GM23338 (cell line): ENCODE measurements at regions not wholly inside any gene's neighbourhood (a gene's known extent, or its start where the extent isn't known, plus 50 kb on each side); places are given as distances from the start of the nearest gene placed in this dataset.

Experiments
- ATAC-seq: fragments of 200-7000 bp; cut with Tn5 transposase; 3 replicates; pipeline ENCODE4 v1.9.1; 2020
- DNase-seq: peaks from one replicate; pipeline ENCODE4 v3.0.0-alpha.2; 2015; ENCODE audit warnings: low spot score
- H2AFZ ChIP-seq: fragments of 200-600 bp; sonication (generic); 2 replicates; pipeline ENCODE4 v1.8.0; 2016; ENCODE audit warnings: antibody characterized with exemption, mild to moderate bottlenecking, moderate library complexity
- H3F3A ChIP-seq: fragments of 200-600 bp; sonication (generic); replicated peaks from 2 replicates; pipeline ENCODE4 v1.8.0; 2017; ENCODE audit warnings: antibody characterized with exemption, mixed run types, low read depth
- H3K27ac ChIP-seq: fragments of 200-600 bp; sonication (generic); 2 replicates; pipeline ENCODE4 v1.6.1; 2016; ENCODE audit warnings: low read depth
- H3K27me3 ChIP-seq: fragments of 200-600 bp; sonication (generic); 2 replicates; pipeline ENCODE4 v1.8.0; 2016; ENCODE audit warnings: mild to moderate bottlenecking, mixed run types, moderate library complexity; ENCODE audit not compliant: insufficient read depth
- H3K36me3 ChIP-seq: fragments of 200-600 bp; sonication (generic); 2 replicates; pipeline ENCODE4 v1.8.0; 2016; ENCODE audit warnings: mild to moderate bottlenecking; ENCODE audit not compliant: insufficient read depth
- H3K4me1 ChIP-seq: fragments of 200-600 bp; sonication (generic); 2 replicates; pipeline ENCODE4 v1.8.0; 2016; ENCODE audit warnings: mild to moderate bottlenecking, moderate library complexity; ENCODE audit not compliant: insufficient read depth
- H3K4me2 ChIP-seq: fragments of 200-600 bp; sonication (generic); 2 replicates; pipeline ENCODE4 v1.7.1; 2017; ENCODE audit warnings: mixed run types
- H3K4me3 ChIP-seq: fragments of 200-600 bp; sonication (generic); 2 replicates; pipeline ENCODE4 v1.6.1; 2016; ENCODE audit warnings: mixed run types
- H3K79me2 ChIP-seq: fragments of 200-600 bp; sonication (generic); replicated peaks from 2 replicates; pipeline ENCODE4 v1.8.0; 2017; ENCODE audit warnings: mild to moderate bottlenecking; ENCODE audit not compliant: insufficient read depth
- H3K9me2 ChIP-seq: fragments of 200-600 bp; sonication (generic); 2 replicates; pipeline ENCODE4 v1.8.0; 2017; ENCODE audit not compliant: insufficient read depth
- H4K20me1 ChIP-seq: fragments of 200-600 bp; sonication (generic); replicated peaks from 2 replicates; pipeline ENCODE4 v1.8.0; 2017; ENCODE audit warnings: mild to moderate bottlenecking; ENCODE audit not compliant: insufficient read depth
- H3K27ac Mint-ChIP-seq: 2 replicates; pipeline ENCODE4 v1.8.0; 2020; ENCODE audit warnings: inconsistent platforms, mild to moderate bottlenecking, moderate library complexity, mixed read lengths
- H3K27me3 Mint-ChIP-seq: 3 replicates; pipeline ENCODE4 v1.8.0; 2022; ENCODE audit warnings: low read depth, mild to moderate bottlenecking, moderate library complexity, mixed read lengths, inconsistent platforms; ENCODE audit not compliant: insufficient read depth, poor library complexity
- H3K36me3 Mint-ChIP-seq: 3 replicates; pipeline ENCODE4 v1.8.0; 2021; ENCODE audit warnings: low read depth, mild to moderate bottlenecking, inconsistent platforms, moderate library complexity, mixed read lengths
- H3K4me1 Mint-ChIP-seq: 3 replicates; pipeline ENCODE4 v1.8.0; 2020; ENCODE audit warnings: mild to moderate bottlenecking, inconsistent platforms, mixed read lengths
- H3K4me3 Mint-ChIP-seq: 3 replicates; pipeline ENCODE4 v1.8.0; 2021; ENCODE audit warnings: moderate library complexity, mild to moderate bottlenecking, inconsistent platforms, mixed read lengths
- H3K9me3 Mint-ChIP-seq: 3 replicates; pipeline ENCODE4 v1.8.0; 2020; ENCODE audit warnings: moderate library complexity, mild to moderate bottlenecking, inconsistent platforms, mixed read lengths
- CREB1 ChIP-seq: fragments of 250-450 bp; sonication (Bioruptor Pico); IDR thresholded peaks from 2 replicates; pipeline ENCODE4 v1.5.0; 2020; ENCODE audit warnings: low read depth, mild to moderate bottlenecking, moderate library complexity
- CTCF ChIP-seq, 2 experiments: fragments of 200-600 bp in 1 of 2; sonication (generic) in 1 of 2; conservative IDR thresholded peaks; 2 replicates each; pipeline versions ENCODE4 v1.5.1 to v1.6.1; 2016 to 2017; ENCODE audit warnings: antibody characterized with exemption in 2 of 2, low read depth in 2 of 2, mild to moderate bottlenecking in 2 of 2, moderate library complexity in 1 of 2
- EZH2 ChIP-seq: fragments of 200-600 bp; sonication (generic); IDR thresholded peaks from one replicate; pipeline ENCODE4 v1.8.0; 2017; ENCODE audit warnings: antibody characterized with exemption, mild to moderate bottlenecking, low read depth; ENCODE audit not compliant: unreplicated experiment
- EZH2phosphoT487 ChIP-seq: fragments of 200-600 bp; sonication (generic); IDR thresholded peaks from one replicate; pipeline ENCODE4 v1.8.1; 2018; ENCODE audit warnings: antibody characterized with exemption; ENCODE audit not compliant: unreplicated experiment
- JUNB ChIP-seq: IDR thresholded peaks from one replicate; pipeline ENCODE4 v1.6.1; 2016; ENCODE audit warnings: antibody characterized with exemption; ENCODE audit not compliant: unreplicated experiment
- NANOG ChIP-seq: IDR thresholded peaks from 2 replicates; pipeline ENCODE4 v1.6.1; 2016; ENCODE audit warnings: antibody characterized with exemption, borderline replicate concordance
- POLR2AphosphoS5 ChIP-seq: IDR thresholded peaks from 2 replicates; pipeline ENCODE4 v1.6.1; 2016; ENCODE audit warnings: antibody characterized with exemption, low read depth
- STAT1 ChIP-seq: IDR thresholded peaks from one replicate; pipeline ENCODE4 v1.6.1; 2016; ENCODE audit warnings: antibody characterized with exemption; ENCODE audit not compliant: unreplicated experiment
- ZNF114 ChIP-seq: fragments of 250-450 bp; sonication (Bioruptor Pico); IDR thresholded peaks from 2 replicates; pipeline ENCODE4 v1.5.0; 2020; ENCODE audit warnings: mild to moderate bottlenecking, moderate library complexity
- ZNF331 ChIP-seq: fragments of 250-450 bp; sonication (Bioruptor Pico); IDR thresholded peaks from 2 replicates; pipeline ENCODE4 v1.5.0; 2020; ENCODE audit warnings: low read depth, mild to moderate bottlenecking, moderate library complexity
- TF ChIP-seq, protein P1 (sequence below): IDR thresholded peaks from one replicate; pipeline ENCODE4 v1.6.1; 2018; ENCODE audit warnings: antibody characterized with exemption; ENCODE audit not compliant: unreplicated experiment
- TF ChIP-seq, protein P2 (sequence below): fragments of 250-450 bp; sonication (Bioruptor Pico); IDR thresholded peaks from 2 replicates; pipeline ENCODE4 v1.5.0; 2020; ENCODE audit warnings: mild to moderate bottlenecking, moderate library complexity
- TF ChIP-seq, protein P3 (sequence below): IDR thresholded peaks from 2 replicates; pipeline ENCODE4 v1.6.1; 2016; ENCODE audit warnings: antibody characterized with exemption

DNA sequence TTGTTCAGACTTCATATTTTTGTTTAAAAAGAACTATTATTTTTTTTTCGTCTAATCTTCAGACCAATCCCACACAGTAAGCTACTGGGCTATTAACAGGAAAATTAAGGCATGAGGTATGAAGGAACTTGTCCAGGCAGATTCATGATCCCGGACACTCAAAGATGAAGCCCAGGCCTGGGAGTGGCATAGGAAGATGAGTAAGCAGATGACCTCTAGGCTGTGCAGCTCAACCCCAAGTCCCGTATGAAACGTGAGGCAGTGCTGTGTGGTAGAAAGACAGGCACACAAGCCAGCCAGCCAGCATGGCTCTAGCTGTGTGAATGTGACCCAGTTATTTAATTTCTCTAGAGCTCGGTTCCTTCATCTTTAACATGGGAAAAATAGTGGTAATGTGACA is 231.9 kb downstream of the CLIC5 start:
- no peaks in the 10 kb centered on the region for H3K36me3 Mint-ChIP-seq
- no peaks in the 10 kb centered on the region for H3K9me3 Mint-ChIP-seq
- DNase-seq, result no peak
- H3K4me2 ChIP-seq, result no peak overlapping the region
- H3K9me2 ChIP-seq, result 0 out of 2 replicates have a peak, but pooled peaks cover 14% of the 10 kb centered on the region
- peaks cover 3% of the 10 kb centered on the region; the same call in 1 of the 3 replicates for H3K4me1 Mint-ChIP-seq
- no peaks in the 10 kb centered on the region for H3K36me3 ChIP-seq
- H3K79me2 ChIP-seq, result no peaks in the 10 kb centered on the region
- H3K4me3 Mint-ChIP-seq, result no peak overlapping the region
- H3K27ac ChIP-seq, result no peak overlapping the region
- H3K27me3 Mint-ChIP-seq, result no peaks in the 10 kb centered on the region
- H3K27me3 ChIP-seq, result no peaks in the 10 kb centered on the region
- no peak overlapping the region for H3K27ac Mint-ChIP-seq
- no peak overlapping the region for H3K4me3 ChIP-seq
- no peaks in the 10 kb centered on the region for H3F3A ChIP-seq
- H2AFZ ChIP-seq, result no peak overlapping the region
- no peak for TF ChIP-seq POLR2AphosphoS5
- TF ChIP-seq EZH2phosphoT487, result no peak
- no peak for TF ChIP-seq JUNB
- TF ChIP-seq CTCF (conservative IDR thresholded peaks at IDR 0.05; ENCODE audit: low read depth in 2 of 2), result no peak
- TF ChIP-seq CREB1 (CRISPR knock-in tag), result no peak
- TF ChIP-seq NANOG, result no peak
- no peak for TF ChIP-seq EZH2
- no peak for TF ChIP-seq ZNF331 (CRISPR knock-in tag)
- TF ChIP-seq STAT1, result no peak
- TF ChIP-seq, protein P1, sequence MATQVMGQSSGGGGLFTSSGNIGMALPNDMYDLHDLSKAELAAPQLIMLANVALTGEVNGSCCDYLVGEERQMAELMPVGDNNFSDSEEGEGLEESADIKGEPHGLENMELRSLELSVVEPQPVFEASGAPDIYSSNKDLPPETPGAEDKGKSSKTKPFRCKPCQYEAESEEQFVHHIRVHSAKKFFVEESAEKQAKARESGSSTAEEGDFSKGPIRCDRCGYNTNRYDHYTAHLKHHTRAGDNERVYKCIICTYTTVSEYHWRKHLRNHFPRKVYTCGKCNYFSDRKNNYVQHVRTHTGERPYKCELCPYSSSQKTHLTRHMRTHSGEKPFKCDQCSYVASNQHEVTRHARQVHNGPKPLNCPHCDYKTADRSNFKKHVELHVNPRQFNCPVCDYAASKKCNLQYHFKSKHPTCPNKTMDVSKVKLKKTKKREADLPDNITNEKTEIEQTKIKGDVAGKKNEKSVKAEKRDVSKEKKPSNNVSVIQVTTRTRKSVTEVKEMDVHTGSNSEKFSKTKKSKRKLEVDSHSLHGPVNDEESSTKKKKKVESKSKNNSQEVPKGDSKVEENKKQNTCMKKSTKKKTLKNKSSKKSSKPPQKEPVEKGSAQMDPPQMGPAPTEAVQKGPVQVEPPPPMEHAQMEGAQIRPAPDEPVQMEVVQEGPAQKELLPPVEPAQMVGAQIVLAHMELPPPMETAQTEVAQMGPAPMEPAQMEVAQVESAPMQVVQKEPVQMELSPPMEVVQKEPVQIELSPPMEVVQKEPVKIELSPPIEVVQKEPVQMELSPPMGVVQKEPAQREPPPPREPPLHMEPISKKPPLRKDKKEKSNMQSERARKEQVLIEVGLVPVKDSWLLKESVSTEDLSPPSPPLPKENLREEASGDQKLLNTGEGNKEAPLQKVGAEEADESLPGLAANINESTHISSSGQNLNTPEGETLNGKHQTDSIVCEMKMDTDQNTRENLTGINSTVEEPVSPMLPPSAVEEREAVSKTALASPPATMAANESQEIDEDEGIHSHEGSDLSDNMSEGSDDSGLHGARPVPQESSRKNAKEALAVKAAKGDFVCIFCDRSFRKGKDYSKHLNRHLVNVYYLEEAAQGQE, result no peak
- TF ChIP-seq, protein P2, sequence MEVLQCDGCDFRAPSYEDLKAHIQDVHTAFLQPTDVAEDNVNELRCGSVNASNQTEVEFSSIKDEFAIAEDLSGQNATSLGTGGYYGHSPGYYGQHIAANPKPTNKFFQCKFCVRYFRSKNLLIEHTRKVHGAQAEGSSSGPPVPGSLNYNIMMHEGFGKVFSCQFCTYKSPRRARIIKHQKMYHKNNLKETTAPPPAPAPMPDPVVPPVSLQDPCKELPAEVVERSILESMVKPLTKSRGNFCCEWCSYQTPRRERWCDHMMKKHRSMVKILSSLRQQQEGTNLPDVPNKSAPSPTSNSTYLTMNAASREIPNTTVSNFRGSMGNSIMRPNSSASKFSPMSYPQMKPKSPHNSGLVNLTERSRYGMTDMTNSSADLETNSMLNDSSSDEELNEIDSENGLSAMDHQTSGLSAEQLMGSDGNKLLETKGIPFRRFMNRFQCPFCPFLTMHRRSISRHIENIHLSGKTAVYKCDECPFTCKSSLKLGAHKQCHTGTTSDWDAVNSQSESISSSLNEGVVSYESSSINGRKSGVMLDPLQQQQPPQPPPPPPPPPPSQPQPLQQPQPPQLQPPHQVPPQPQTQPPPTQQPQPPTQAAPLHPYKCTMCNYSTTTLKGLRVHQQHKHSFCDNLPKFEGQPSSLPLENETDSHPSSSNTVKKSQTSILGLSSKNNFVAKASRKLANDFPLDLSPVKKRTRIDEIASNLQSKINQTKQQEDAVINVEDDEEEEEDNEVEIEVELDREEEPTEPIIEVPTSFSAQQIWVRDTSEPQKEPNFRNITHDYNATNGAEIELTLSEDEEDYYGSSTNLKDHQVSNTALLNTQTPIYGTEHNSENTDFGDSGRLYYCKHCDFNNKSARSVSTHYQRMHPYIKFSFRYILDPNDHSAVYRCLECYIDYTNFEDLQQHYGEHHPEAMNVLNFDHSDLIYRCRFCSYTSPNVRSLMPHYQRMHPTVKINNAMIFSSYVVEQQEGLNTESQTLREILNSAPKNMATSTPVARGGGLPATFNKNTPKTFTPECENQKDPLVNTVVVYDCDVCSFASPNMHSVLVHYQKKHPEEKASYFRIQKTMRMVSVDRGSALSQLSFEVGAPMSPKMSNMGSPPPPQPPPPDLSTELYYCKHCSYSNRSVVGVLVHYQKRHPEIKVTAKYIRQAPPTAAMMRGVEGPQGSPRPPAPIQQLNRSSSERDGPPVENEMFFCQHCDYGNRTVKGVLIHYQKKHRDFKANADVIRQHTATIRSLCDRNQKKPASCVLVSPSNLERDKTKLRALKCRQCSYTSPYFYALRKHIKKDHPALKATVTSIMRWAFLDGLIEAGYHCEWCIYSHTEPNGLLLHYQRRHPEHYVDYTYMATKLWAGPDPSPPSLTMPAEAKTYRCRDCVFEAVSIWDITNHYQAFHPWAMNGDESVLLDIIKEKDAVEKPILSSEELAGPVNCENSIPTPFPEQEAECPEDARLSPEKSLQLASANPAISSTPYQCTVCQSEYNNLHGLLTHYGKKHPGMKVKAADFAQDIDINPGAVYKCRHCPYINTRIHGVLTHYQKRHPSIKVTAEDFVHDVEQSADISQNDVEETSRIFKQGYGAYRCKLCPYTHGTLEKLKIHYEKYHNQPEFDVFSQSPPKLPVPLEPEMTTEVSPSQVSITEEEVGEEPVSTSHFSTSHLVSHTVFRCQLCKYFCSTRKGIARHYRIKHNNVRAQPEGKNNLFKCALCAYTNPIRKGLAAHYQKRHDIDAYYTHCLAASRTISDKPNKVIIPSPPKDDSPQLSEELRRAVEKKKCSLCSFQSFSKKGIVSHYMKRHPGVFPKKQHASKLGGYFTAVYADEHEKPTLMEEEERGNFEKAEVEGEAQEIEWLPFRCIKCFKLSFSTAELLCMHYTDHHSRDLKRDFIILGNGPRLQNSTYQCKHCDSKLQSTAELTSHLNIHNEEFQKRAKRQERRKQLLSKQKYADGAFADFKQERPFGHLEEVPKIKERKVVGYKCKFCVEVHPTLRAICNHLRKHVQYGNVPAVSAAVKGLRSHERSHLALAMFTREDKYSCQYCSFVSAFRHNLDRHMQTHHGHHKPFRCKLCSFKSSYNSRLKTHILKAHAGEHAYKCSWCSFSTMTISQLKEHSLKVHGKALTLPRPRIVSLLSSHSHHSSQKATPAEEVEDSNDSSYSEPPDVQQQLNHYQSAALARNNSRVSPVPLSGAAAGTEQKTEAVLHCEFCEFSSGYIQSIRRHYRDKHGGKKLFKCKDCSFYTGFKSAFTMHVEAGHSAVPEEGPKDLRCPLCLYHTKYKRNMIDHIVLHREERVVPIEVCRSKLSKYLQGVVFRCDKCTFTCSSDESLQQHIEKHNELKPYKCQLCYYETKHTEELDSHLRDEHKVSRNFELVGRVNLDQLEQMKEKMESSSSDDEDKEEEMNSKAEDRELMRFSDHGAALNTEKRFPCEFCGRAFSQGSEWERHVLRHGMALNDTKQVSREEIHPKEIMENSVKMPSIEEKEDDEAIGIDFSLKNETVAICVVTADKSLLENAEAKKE (CRISPR knock-in tag), result no peak
- TF ChIP-seq, protein P3, sequence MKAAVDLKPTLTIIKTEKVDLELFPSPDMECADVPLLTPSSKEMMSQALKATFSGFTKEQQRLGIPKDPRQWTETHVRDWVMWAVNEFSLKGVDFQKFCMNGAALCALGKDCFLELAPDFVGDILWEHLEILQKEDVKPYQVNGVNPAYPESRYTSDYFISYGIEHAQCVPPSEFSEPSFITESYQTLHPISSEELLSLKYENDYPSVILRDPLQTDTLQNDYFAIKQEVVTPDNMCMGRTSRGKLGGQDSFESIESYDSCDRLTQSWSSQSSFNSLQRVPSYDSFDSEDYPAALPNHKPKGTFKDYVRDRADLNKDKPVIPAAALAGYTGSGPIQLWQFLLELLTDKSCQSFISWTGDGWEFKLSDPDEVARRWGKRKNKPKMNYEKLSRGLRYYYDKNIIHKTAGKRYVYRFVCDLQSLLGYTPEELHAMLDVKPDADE, result no peak
- TF ChIP-seq ZNF114 (CRISPR knock-in tag), result no peak
- no peaks in the 10 kb centered on the region for H4K20me1 ChIP-seq
- ATAC-seq, result no peak
- no peaks in the 10 kb centered on the region for H3K4me1 ChIP-seq
